GM19468 (cell line): ENCODE measurements at regions not wholly inside any gene's neighbourhood (a gene's known extent, or its start where the extent isn't known, plus 50 kb on each side); places are given as distances from the start of the nearest gene placed in this dataset.

Experiments used
- ATAC-seq: cut with Tn5 transposase; IDR thresholded peaks from one replicate; pipeline ENCODE4 v1.9.1; 2021; ENCODE audit warnings: mild to moderate bottlenecking, moderate library complexity, moderate number of reproducible peaks; ENCODE audit not compliant: unreplicated experiment; ENCODE audit errors: extremely low read depth

GRCh38 chr15:31453558-31454318 is 127.1 kb downstream of the KLF13 start:
- ATAC-seq, result no peak

- ATAC-seq, result no peak
Measured at GRCh38 chr15:31455499-31455898, 128.9 kb downstream of the KLF13 start.

GRCh38 chr15:31456354-31457060 is 129.9 kb downstream of the KLF13 start:
- ATAC-seq, result no peak

GRCh38 chr15:31457161-31457560 is 130.5 kb downstream of the KLF13 start:
- no peak for ATAC-seq

- ATAC-seq, result no peak
Measured at GRCh38 chr15:31457631-31458526, 131.2 kb downstream of the KLF13 start.

GRCh38 chr15:31458596-31459399 is 132.2 kb downstream of the KLF13 start:
- peak; percentile 68 for ATAC-seq

GRCh38 chr15:31459400-31459748 is 132.7 kb downstream of the KLF13 start:
- ATAC-seq, result no peak

GRCh38 chr15:31461375-31461774 is 134.7 kb downstream of the KLF13 start:
- ATAC-seq, result no peak

- no peak for ATAC-seq
Measured at GRCh38 chr15:31461911-31462480, 135.4 kb downstream of the KLF13 start.

- ATAC-seq, result no peak
Measured at GRCh38 chr15:31463521-31464102, 137.0 kb downstream of the KLF13 start.

GRCh38 chr15:31464216-31465082 is 137.8 kb downstream of the KLF13 start:
- ATAC-seq, result no peak

- ATAC-seq, result no peak
Measured at GRCh38 chr15:31465083-31465955, 138.7 kb downstream of the KLF13 start.

- ATAC-seq, result no peak
Measured at GRCh38 chr15:31467361-31467760, 140.7 kb downstream of the KLF13 start.

- no peak for ATAC-seq
Measured at GRCh38 chr15:31468911-31469785, 142.5 kb downstream of the KLF13 start.

- ATAC-seq, result no peak
Measured at GRCh38 chr15:31469786-31470525, 143.3 kb downstream of the KLF13 start.

- no peak for ATAC-seq
Measured at GRCh38 chr15:31470756-31471155, 144.1 kb downstream of the KLF13 start.
